ENCODE measurements at regions not wholly inside any gene's neighbourhood (a gene's known extent, or its start where the extent isn't known, plus 50 kb on each side); places are given as distances from the start of the nearest gene placed in this dataset.

- no peak for TF ChIP-seq HDAC6 (IDR thresholded peaks at IDR 0.05; ENCODE audit: low read depth, low read length)
- no peak for TF ChIP-seq RFX5 (IDR thresholded peaks at IDR 0.05; ENCODE audit: low read depth, low read length)
- no peak for TF ChIP-seq NFIC (IDR thresholded peaks at IDR 0.05)
- TF ChIP-seq DNMT1 (IDR thresholded peaks at IDR 0.05), result no peak
- no peak for TF ChIP-seq CTCF (IDR thresholded peaks at IDR 0.05 in 2 of 3, conservative IDR thresholded peaks at IDR 0.05 in 1 of 3; ENCODE audit: insufficient read depth in 2 of 3, low read depth in 1 of 3, low read length in 3 of 3)
These were observed 637.3 kb downstream of the BCOR start for GRCh38 chrX:39460499-39460898.
